SK-N-SH (cell line): ENCODE measurements at regions not wholly inside any gene's neighbourhood (a gene's known extent, or its start where the extent isn't known, plus 50 kb on each side); places are given as distances from the start of the nearest gene placed in this dataset.

Experiments
- CTCF ChIA-PET: fragments of 300-600, 350-600 bp; formaldehyde crosslinking; extraction: SDS; loops from one replicate; lab custom pipeline; 2021; lab: Yijun Ruan, JAX
- POLR2A ChIA-PET: fragments of 350-600 bp; sonication (Branson Sonifier 250); formaldehyde crosslinking; extraction: SDS; loops from one replicate; lab custom pipeline; 2020; ENCODE audit warnings: antibody characterized with exemption, inconsistent platforms; lab: Yijun Ruan, JAX
- DNase-seq: peaks from one replicate; pipeline ENCODE4 v3.0.0; 2012
- H2AFZ ChIP-seq: fragments of 200-600 bp; sonication (generic); 2 replicates; pipeline ENCODE4 v1.8.1; 2016; ENCODE audit warnings: antibody characterized with exemption, mild to moderate bottlenecking, low read depth
- H3F3A ChIP-seq: fragments of 200-600 bp; sonication (generic); replicated peaks from 2 replicates; pipeline ENCODE3; 2016; ENCODE audit warnings: antibody characterized with exemption, mild to moderate bottlenecking; ENCODE audit not compliant: insufficient read depth
- H3K27ac ChIP-seq, 2 experiments: fragments of 200-500 bp in 1 of 2; fragments of 200-600 bp in 1 of 2; sonication (Bioruptor generic) in 1 of 2; sonication (generic), shearing (Covaris generic) in 1 of 2; 2 replicates each; pipeline versions ENCODE4 v1.5.1 to v1.6.1; 2014 to 2016; ENCODE audit warnings: low read depth in 2 of 2, inconsistent platforms in 1 of 2, low read length in 1 of 2, mild to moderate bottlenecking in 1 of 2, mixed read lengths in 1 of 2
- H3K27me3 ChIP-seq: fragments of 200-600 bp; sonication (generic), shearing (Covaris generic); 2 replicates; pipeline ENCODE4 v1.6.1; 2016; ENCODE audit warnings: mixed run types; ENCODE audit not compliant: insufficient read depth
- H3K36me3 ChIP-seq, 2 experiments: fragments of 200-500 bp in 1 of 2; fragments of 200-600 bp in 1 of 2; sonication (Bioruptor generic) in 1 of 2; sonication (generic) in 1 of 2; replicated peaks in 1 of 2; 2 replicates each; pipeline versions ENCODE3 to v1.5.1; 2014 to 2016; ENCODE audit warnings: low read length in 1 of 2, mild to moderate bottlenecking in 1 of 2; ENCODE audit not compliant: insufficient read depth in 2 of 2, control insufficient read depth in 1 of 2
- H3K4me1 ChIP-seq, 2 experiments: fragments of 200-500 bp in 1 of 2; fragments of 200-600 bp in 1 of 2; sonication (Bioruptor generic) in 1 of 2; sonication (generic), shearing (Covaris generic) in 1 of 2; 2 replicates each; pipeline versions ENCODE4 v1.5.1 to v1.6.1; 2014 to 2016; ENCODE audit warnings: low read depth in 1 of 2, low read length in 1 of 2, mixed run types in 1 of 2; ENCODE audit not compliant: insufficient read depth in 2 of 2, control insufficient read depth in 1 of 2
- H3K4me2 ChIP-seq: fragments of 200-600 bp; sonication (generic), shearing (Covaris generic); 2 replicates; pipeline ENCODE4 v1.6.1; 2017; ENCODE audit warnings: mixed run types
- H3K4me3 ChIP-seq, 2 experiments: fragments of 200-500 bp in 1 of 2; fragments of 200-600 bp in 1 of 2; sonication (Bioruptor generic) in 1 of 2; sonication (generic), shearing (Covaris generic) in 1 of 2; 2 replicates each; pipeline versions ENCODE4 v1.5.1 to v1.8.1; 2014 to 2016; ENCODE audit warnings: low read depth in 2 of 2, inconsistent platforms in 1 of 2, low read length in 1 of 2, mild to moderate bottlenecking in 1 of 2, mixed read lengths in 1 of 2, moderate library complexity in 1 of 2
- H3K79me2 ChIP-seq: fragments of 200-600 bp; sonication (generic); 2 replicates; pipeline ENCODE4 v1.8.1; 2017; ENCODE audit warnings: mild to moderate bottlenecking; ENCODE audit not compliant: insufficient read depth
- H3K9ac ChIP-seq: fragments of 200-600 bp; sonication (generic); 2 replicates; pipeline ENCODE4 v1.6.1; 2017; ENCODE audit warnings: mixed run types
- H3K9me2 ChIP-seq: fragments of 200-600 bp; sonication (generic); 2 replicates; pipeline ENCODE4 v1.6.1; 2017; ENCODE audit warnings: mixed run types
- H3K9me3 ChIP-seq: fragments of 200-600 bp; sonication (generic); 2 replicates; pipeline ENCODE4 v1.6.1; 2017; ENCODE audit warnings: mixed run types, mild to moderate bottlenecking, moderate library complexity
- H4K20me1 ChIP-seq: fragments of 200-600 bp; sonication (generic); 2 replicates; pipeline ENCODE4 v1.6.1; 2017; ENCODE audit warnings: mild to moderate bottlenecking, mixed run types; ENCODE audit not compliant: insufficient read depth
- EP300 ChIP-seq, 2 experiments: IDR thresholded peaks; 2 replicates each; pipeline versions ENCODE4 v1.4.0 to v1.6.1; 2012; ENCODE audit warnings: borderline replicate concordance in 1 of 2, low read depth in 1 of 2, low read length in 1 of 2
- GABPA ChIP-seq: IDR thresholded peaks from 2 replicates; pipeline ENCODE4 v1.4.0; 2012; ENCODE audit warnings: low read depth, mild to moderate bottlenecking
- GATA2 ChIP-seq: sonication (generic); formaldehyde crosslinking; IDR thresholded peaks from 2 replicates; pipeline ENCODE4 v1.5.0; 2020; ENCODE audit warnings: mild to moderate bottlenecking, missing genetic modification reagents
- JUND ChIP-seq: IDR thresholded peaks from 2 replicates; pipeline ENCODE4 v1.4.0; 2012
- MXI1 ChIP-seq: IDR thresholded peaks from 2 replicates; pipeline ENCODE4 v1.6.1; 2012; ENCODE audit warnings: mild to moderate bottlenecking, low read depth, low read length, improper control_type of control experiment
- NRF1 ChIP-seq: IDR thresholded peaks from 2 replicates; pipeline ENCODE4 v1.6.1; 2012; ENCODE audit warnings: low read depth, mild to moderate bottlenecking, low read length
- PBX3 ChIP-seq: IDR thresholded peaks from 2 replicates; pipeline ENCODE4; 2012
- POLR2AphosphoS5 ChIP-seq: IDR thresholded peaks from 2 replicates; pipeline ENCODE4 v1.6.1; 2012; ENCODE audit warnings: low read depth, low read length
- RAD21 ChIP-seq: IDR thresholded peaks from 2 replicates; pipeline ENCODE4 v1.6.1; 2012; ENCODE audit warnings: mild to moderate bottlenecking, low read length
- SIN3A ChIP-seq: IDR thresholded peaks from 2 replicates; pipeline ENCODE4 v1.6.1; 2012; ENCODE audit warnings: low read depth, mild to moderate bottlenecking, low read length, moderate library complexity, borderline replicate concordance
- SMC3 ChIP-seq: IDR thresholded peaks from 2 replicates; pipeline ENCODE4 v1.6.1; 2012; ENCODE audit warnings: low read depth, low read length, improper control_type of control experiment
- TAF1 ChIP-seq: IDR thresholded peaks from 2 replicates; pipeline ENCODE4 v1.6.1; 2012; ENCODE audit warnings: low read depth, mild to moderate bottlenecking, low read length, moderate library complexity, borderline replicate concordance
- TEAD4 ChIP-seq: IDR thresholded peaks from 2 replicates; pipeline ENCODE4 v1.4.0; 2012; ENCODE audit warnings: mild to moderate bottlenecking, borderline replicate concordance; ENCODE audit not compliant: insufficient read depth
- YY1 ChIP-seq: IDR thresholded peaks from 2 replicates; pipeline ENCODE4 v1.4.0; 2012; ENCODE audit warnings: low read depth, mild to moderate bottlenecking
- WGBS: methylation state at CpG from one replicate; pipeline ENCODE4 v1.1.6; 2017; ENCODE audit warnings: low lambda C conversion rate; 5-methylcytosine and 5-hydroxymethylcytosine counted together
- TF ChIP-seq, protein P1 (sequence below): IDR thresholded peaks from 2 replicates; pipeline ENCODE4 v1.6.1; 2012; ENCODE audit warnings: mild to moderate bottlenecking, low read depth, low read length, moderate library complexity
- TF ChIP-seq, protein P2 (sequence below): fragments of 150-350 bp; IDR thresholded peaks from 2 replicates; pipeline ENCODE4 v1.6.1; 2017; ENCODE audit warnings: antibody characterized with exemption, low read length, low read depth, borderline replicate concordance
- TF ChIP-seq, protein P3 (sequence below): IDR thresholded peaks from 2 replicates; pipeline ENCODE4 v1.4.0; 2012; ENCODE audit warnings: low read depth

DNA sequence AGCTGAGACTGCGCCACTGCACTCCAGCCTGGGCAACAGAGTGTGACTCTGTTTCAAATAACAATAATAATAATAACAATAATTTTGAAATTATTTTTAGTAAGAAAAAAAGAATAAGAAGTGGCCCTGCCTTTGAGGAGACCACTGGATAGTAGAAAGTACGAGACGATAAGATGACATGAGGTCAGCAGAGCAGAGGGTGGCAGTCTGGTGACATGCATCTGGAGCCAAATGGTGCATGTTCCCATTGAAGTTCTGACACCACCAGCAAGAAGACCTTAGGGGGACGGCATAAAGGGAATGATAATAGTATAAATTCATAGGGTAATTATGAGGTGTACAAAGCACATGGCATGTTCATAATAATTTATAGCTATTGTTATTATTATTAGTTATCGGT lies 542.2 kb upstream of the TBL1XR1 start:
- Histone ChIP-seq H3K9me3 (no peaks in the 10 kb centered on the region), H3K4me3 (no peak overlapping the region), H3K27me3 (no peaks in the 10 kb centered on the region), H3K79me2 (no peaks in the 10 kb centered on the region), H3K36me3 (no peaks in the 10 kb centered on the region), H4K20me1 (no peaks in the 10 kb centered on the region), H3K4me2 (no peak overlapping the region), H3F3A (no peaks in the 10 kb centered on the region), H2AFZ (no peak overlapping the region), H3K9me2 (no peaks in the 10 kb centered on the region), H3K4me1 (no peaks in the 10 kb centered on the region; a peak in 1 of 4 replicates), H3K9ac (no peak overlapping the region), H3K27ac (no peak overlapping the region)
- CTCF ChIA-PET = no interaction called here
- no peak for DNase-seq
- POLR2A ChIA-PET = no interaction called here
- no peak for TF ChIP-seq RAD21
- no peak for TF ChIP-seq MXI1
- TF ChIP-seq NRF1 = no peak
- 98% methylated on average over 5 of the region's 5 CpGs for WGBS

DNA sequence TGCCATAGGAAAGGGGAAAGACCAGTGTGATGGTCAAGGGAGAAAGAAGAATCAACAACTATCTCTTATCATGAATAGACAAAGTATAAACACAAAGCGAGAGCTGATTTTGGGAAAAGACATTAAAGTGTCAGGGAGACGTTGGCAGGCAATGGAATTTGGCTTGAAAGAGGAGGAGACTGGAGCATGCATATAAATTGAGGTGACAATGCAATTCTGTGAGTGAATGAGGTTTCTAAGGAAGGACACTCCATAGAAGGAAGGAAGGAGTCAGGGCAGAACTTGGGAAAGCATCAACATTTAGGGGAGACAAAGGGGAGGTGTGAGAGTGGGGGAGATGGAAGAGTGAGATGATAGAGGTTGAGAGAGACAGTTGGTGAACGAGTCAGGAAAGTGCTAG lies 543.0 kb upstream of the TBL1XR1 start:
- DNase-seq = no peak
- Histone ChIP-seq H3K27ac (no peak overlapping the region), H3K9me2 (no peaks in the 10 kb centered on the region), H3K9ac (no peak overlapping the region), H3F3A (no peaks in the 10 kb centered on the region), H3K9me3 (no peaks in the 10 kb centered on the region), H3K79me2 (no peaks in the 10 kb centered on the region), H3K4me3 (no peak overlapping the region), H3K4me2 (no peak overlapping the region), H2AFZ (no peak overlapping the region), H3K27me3 (no peaks in the 10 kb centered on the region), H4K20me1 (no peaks in the 10 kb centered on the region), H3K36me3 (no peaks in the 10 kb centered on the region), H3K4me1 (peaks cover 0 to 3% of the 10 kb centered on the region in 2 experiments; a peak in 2 of 4 replicates)
- TF ChIP-seq TEAD4 = no peak
- TF ChIP-seq YY1 = no peak
- TF ChIP-seq RAD21 = no peak
- no peak for TF ChIP-seq SMC3
- TF ChIP-seq PBX3 = no peak
- no peak for TF ChIP-seq TAF1
- no peak for TF ChIP-seq EP300 (IDR thresholded peaks at IDR 0.05; ENCODE audit: borderline replicate concordance in 1 of 2, low read depth in 1 of 2, low read length in 1 of 2)
- TF ChIP-seq SIN3A = no peak
- no peak for TF ChIP-seq POLR2AphosphoS5
- no peak for TF ChIP-seq NRF1
- TF ChIP-seq, protein P1, sequence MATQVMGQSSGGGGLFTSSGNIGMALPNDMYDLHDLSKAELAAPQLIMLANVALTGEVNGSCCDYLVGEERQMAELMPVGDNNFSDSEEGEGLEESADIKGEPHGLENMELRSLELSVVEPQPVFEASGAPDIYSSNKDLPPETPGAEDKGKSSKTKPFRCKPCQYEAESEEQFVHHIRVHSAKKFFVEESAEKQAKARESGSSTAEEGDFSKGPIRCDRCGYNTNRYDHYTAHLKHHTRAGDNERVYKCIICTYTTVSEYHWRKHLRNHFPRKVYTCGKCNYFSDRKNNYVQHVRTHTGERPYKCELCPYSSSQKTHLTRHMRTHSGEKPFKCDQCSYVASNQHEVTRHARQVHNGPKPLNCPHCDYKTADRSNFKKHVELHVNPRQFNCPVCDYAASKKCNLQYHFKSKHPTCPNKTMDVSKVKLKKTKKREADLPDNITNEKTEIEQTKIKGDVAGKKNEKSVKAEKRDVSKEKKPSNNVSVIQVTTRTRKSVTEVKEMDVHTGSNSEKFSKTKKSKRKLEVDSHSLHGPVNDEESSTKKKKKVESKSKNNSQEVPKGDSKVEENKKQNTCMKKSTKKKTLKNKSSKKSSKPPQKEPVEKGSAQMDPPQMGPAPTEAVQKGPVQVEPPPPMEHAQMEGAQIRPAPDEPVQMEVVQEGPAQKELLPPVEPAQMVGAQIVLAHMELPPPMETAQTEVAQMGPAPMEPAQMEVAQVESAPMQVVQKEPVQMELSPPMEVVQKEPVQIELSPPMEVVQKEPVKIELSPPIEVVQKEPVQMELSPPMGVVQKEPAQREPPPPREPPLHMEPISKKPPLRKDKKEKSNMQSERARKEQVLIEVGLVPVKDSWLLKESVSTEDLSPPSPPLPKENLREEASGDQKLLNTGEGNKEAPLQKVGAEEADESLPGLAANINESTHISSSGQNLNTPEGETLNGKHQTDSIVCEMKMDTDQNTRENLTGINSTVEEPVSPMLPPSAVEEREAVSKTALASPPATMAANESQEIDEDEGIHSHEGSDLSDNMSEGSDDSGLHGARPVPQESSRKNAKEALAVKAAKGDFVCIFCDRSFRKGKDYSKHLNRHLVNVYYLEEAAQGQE = no peak
- no peak for TF ChIP-seq GATA2 (CRISPR knock-in tag)
- TF ChIP-seq, protein P2, sequence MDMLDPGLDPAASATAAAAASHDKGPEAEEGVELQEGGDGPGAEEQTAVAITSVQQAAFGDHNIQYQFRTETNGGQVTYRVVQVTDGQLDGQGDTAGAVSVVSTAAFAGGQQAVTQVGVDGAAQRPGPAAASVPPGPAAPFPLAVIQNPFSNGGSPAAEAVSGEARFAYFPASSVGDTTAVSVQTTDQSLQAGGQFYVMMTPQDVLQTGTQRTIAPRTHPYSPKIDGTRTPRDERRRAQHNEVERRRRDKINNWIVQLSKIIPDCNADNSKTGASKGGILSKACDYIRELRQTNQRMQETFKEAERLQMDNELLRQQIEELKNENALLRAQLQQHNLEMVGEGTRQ = no peak
- TF ChIP-seq, protein P3, sequence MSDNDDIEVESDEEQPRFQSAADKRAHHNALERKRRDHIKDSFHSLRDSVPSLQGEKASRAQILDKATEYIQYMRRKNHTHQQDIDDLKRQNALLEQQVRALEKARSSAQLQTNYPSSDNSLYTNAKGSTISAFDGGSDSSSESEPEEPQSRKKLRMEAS = no peak
- no peak for TF ChIP-seq JUND
- no peak for TF ChIP-seq GABPA
- ChIA-PET POLR2A (no interaction called here), CTCF (interaction anchor here (1.4 kb wide), 1 partner anchor 645 kb away, joined by 3 read pairs; no protein-coding TSS in a partner anchor)
- 94% methylated on average over 3 of the region's 3 CpGs for WGBS
